B cell (primary cell): ENCODE measurements at regions not wholly inside any gene's neighbourhood (a gene's known extent, or its start where the extent isn't known, plus 50 kb on each side); places are given as distances from the start of the nearest gene placed in this dataset.

Experiments
- ATAC-seq: fragments of 200-7000 bp; cut with Tn5 transposase; one replicate; pipeline ENCODE4 v1.10.0; 2021; ENCODE audit warnings: low read depth, mild to moderate bottlenecking, moderate number of reproducible peaks, moderate library complexity
- CTCF ChIA-PET: fragments of 350-600 bp; sonication (Branson Sonifier 250); formaldehyde crosslinking; loops from one replicate; lab custom pipeline; 2021; ENCODE audit warnings: antibody characterized with exemption, inconsistent platforms; lab: Charles Lee
- POLR2A ChIA-PET: fragments of 350-600 bp; sonication (Branson Sonifier 250); formaldehyde crosslinking; loops from one replicate; lab custom pipeline; 2021; ENCODE audit warnings: antibody characterized with exemption; lab: Charles Lee
- DNase-seq: peaks from one replicate; pipeline ENCODE4 v3.0.0; 2013
- H2AFZ ChIP-seq: 2 replicates; pipeline ENCODE4 v1.6.1; 2012; ENCODE audit warnings: mild to moderate bottlenecking, low read depth, low read length; ENCODE audit not compliant: insufficient read depth, poor library complexity, severe bottlenecking
- H3K27ac ChIP-seq, 2 donors: 1 replicate in 1 of 2; 2 replicates in 1 of 2; pipeline ENCODE4 v1.5.1; 2012 to 2013; ENCODE audit warnings: low read length in 2 of 2, mild to moderate bottlenecking in 2 of 2, moderate library complexity in 1 of 2
- H3K27me3 ChIP-seq, 4 experiments: fragments of 200-600 bp in 1 of 4; sonication (generic) in 1 of 4; replicated peaks in 1 of 4; 1 replicate in 2 of 4; 2 replicates in 2 of 4; pipeline versions ENCODE4 v1.6.1 to v1.7.0; 2013 to 2016; ENCODE audit warnings: low read length in 3 of 4, mild to moderate bottlenecking in 2 of 4, mixed read lengths in 1 of 4, moderate library complexity in 1 of 4; ENCODE audit not compliant: insufficient read depth in 4 of 4, control insufficient read depth in 3 of 4; ENCODE audit errors: control extremely low read depth in 1 of 4
- H3K36me3 ChIP-seq, 2 experiments: replicated peaks in 1 of 2; 1 replicate in 1 of 2; 2 replicates in 1 of 2; pipeline versions ENCODE4 v1.6.1 to v1.7.1; 2013; ENCODE audit warnings: low read length in 1 of 2; ENCODE audit not compliant: insufficient read depth in 2 of 2, control insufficient read depth in 1 of 2; ENCODE audit errors: control extremely low read depth in 1 of 2, extremely low read depth in 1 of 2
- H3K4me1 ChIP-seq, 2 donors: fragments of 200-600 bp in 1 of 2; sonication (generic) in 1 of 2; 1 replicate in 1 of 2; 2 replicates in 1 of 2; pipeline versions ENCODE4 v1.5.1 to v1.6.1; 2013 to 2017; ENCODE audit warnings: low read length in 2 of 2; ENCODE audit not compliant: control insufficient read depth in 2 of 2, insufficient read depth in 2 of 2
- H3K4me2 ChIP-seq: replicated peaks from 2 replicates; pipeline ENCODE3; 2012; ENCODE audit warnings: mild to moderate bottlenecking, low read depth, low read length; ENCODE audit not compliant: poor library complexity, severe bottlenecking
- H3K4me3 ChIP-seq, 5 experiments: fragments of 200-600 bp in 1 of 5; sonication (generic) in 1 of 5; 1 replicate in 3 of 5; 2 replicates in 2 of 5; pipeline versions ENCODE4 v1.5.1 to v1.7.0; 2011 to 2016; ENCODE audit warnings: low read length in 4 of 5, mild to moderate bottlenecking in 4 of 5, low read depth in 2 of 5, control low read depth in 1 of 5, moderate library complexity in 1 of 5; ENCODE audit not compliant: insufficient read depth in 1 of 5; ENCODE audit errors: control extremely low read depth in 1 of 5, extremely low read depth in 1 of 5
- H3K79me2 ChIP-seq: fragments of 200-600 bp; sonication (generic); one replicate; pipeline ENCODE4 v1.6.0; 2016; ENCODE audit warnings: low read length; ENCODE audit not compliant: control insufficient read depth, insufficient read depth
- H3K9ac ChIP-seq: fragments of 200-600 bp; sonication (generic); 2 replicates; pipeline ENCODE4 v1.6.1; 2017; ENCODE audit warnings: mild to moderate bottlenecking, low read length, moderate library complexity
- H3K9me3 ChIP-seq, 3 donors: one replicate each; pipeline versions ENCODE4 v1.6.1 to v1.7.1; 2013; ENCODE audit warnings: low read length in 2 of 3; ENCODE audit not compliant: control insufficient read depth in 2 of 3, insufficient read depth in 1 of 3; ENCODE audit errors: control extremely low read depth in 1 of 3
- H4K20me1 ChIP-seq: 2 replicates; pipeline ENCODE4 v1.6.0; 2012; ENCODE audit warnings: mild to moderate bottlenecking, low read length; ENCODE audit not compliant: insufficient read depth, control insufficient read depth, poor library complexity, severe bottlenecking
- H3K27ac Mint-ChIP-seq: one replicate; pipeline ENCODE4 v1.8.0; 2021; ENCODE audit warnings: mixed read lengths
- H3K27me3 Mint-ChIP-seq: one replicate; pipeline ENCODE4 v1.8.0; 2021; ENCODE audit warnings: mixed read lengths
- H3K4me1 Mint-ChIP-seq: one replicate; pipeline ENCODE4 v1.8.0; 2021; ENCODE audit warnings: mixed read lengths
- H3K4me3 Mint-ChIP-seq: one replicate; pipeline ENCODE4 v1.8.0; 2021; ENCODE audit warnings: mixed read lengths
- H3K9me3 Mint-ChIP-seq: one replicate; pipeline ENCODE4 v1.8.0; 2022; ENCODE audit warnings: mixed read lengths; ENCODE audit not compliant: insufficient read depth
- EZH2 ChIP-seq: IDR thresholded peaks from 2 replicates; pipeline ENCODE4 v1.6.1; 2012; ENCODE audit warnings: borderline replicate concordance, low read depth, mild to moderate bottlenecking, moderate library complexity, low read length; ENCODE audit not compliant: insufficient read depth, poor library complexity, severe bottlenecking
- WGBS: methylation state at CpG from one replicate; pipeline ENCODE4 v1.1.5; 2013; ENCODE audit warnings: missing lambda C conversion rate; ENCODE audit not compliant: insufficient coverage; 5-methylcytosine and 5-hydroxymethylcytosine counted together
- intact Hi-C: fragments of 100-400 bp; cut with micrococcal nuclease; formaldehyde crosslinking; loops from one replicate; pipeline ENCODE4 v1.10.0; 2022
- TF ChIP-seq, protein P1 (sequence below): fragments of 200-600 bp; IDR thresholded peaks from one replicate; pipeline ENCODE4 v1.8.0; 2022; ENCODE audit warnings: antibody characterized with exemption, mild to moderate bottlenecking

DNA sequence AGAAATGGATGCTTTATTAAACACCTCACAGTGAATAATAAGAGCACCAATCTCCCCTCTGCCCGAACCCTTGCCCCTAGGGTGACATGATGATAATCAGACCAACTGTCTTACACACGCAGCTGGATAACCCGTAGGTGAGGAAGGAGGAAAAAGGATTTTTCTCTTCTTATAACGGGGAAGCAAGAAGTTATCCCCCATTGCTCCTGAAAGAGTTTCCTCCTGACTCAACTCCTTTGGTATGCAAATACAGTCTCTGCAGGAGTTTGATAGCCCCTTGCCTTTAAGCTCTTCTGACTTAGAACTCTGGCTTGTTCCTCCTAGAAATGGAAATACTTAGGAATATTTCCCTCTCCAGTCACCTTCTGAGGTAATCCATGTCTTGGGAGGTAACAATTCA is 455.8 kb downstream of the TMEM135 start:
- Mint-ChIP-seq H3K27ac (no peak overlapping the region), H3K4me3 (no peak overlapping the region), H3K9me3 (peaks cover 2% of the 10 kb centered on the region), H3K27me3 (no peaks in the 10 kb centered on the region), H3K4me1 (no peaks in the 10 kb centered on the region)
- Histone ChIP-seq H3K9me3 (no peaks in the 10 kb centered on the region), H3K4me3 (no peak overlapping the region), H3K4me2 (no peak overlapping the region), H2AFZ (no peak overlapping the region), H3K36me3 (no peaks in the 10 kb centered on the region), H4K20me1 (no peaks in the 10 kb centered on the region), H3K9ac (no peak overlapping the region), H3K27ac (no peak overlapping the region), H3K4me1 (no peaks in the 10 kb centered on the region), H3K27me3 (no peaks in the 10 kb centered on the region), H3K79me2 (no peaks in the 10 kb centered on the region)
- CTCF ChIA-PET: no interaction called here
- intact Hi-C loops: no loop called here
- DNase-seq (no peak), ATAC-seq (no peak)
- TF ChIP-seq EZH2: no peak
- TF ChIP-seq, protein P1, sequence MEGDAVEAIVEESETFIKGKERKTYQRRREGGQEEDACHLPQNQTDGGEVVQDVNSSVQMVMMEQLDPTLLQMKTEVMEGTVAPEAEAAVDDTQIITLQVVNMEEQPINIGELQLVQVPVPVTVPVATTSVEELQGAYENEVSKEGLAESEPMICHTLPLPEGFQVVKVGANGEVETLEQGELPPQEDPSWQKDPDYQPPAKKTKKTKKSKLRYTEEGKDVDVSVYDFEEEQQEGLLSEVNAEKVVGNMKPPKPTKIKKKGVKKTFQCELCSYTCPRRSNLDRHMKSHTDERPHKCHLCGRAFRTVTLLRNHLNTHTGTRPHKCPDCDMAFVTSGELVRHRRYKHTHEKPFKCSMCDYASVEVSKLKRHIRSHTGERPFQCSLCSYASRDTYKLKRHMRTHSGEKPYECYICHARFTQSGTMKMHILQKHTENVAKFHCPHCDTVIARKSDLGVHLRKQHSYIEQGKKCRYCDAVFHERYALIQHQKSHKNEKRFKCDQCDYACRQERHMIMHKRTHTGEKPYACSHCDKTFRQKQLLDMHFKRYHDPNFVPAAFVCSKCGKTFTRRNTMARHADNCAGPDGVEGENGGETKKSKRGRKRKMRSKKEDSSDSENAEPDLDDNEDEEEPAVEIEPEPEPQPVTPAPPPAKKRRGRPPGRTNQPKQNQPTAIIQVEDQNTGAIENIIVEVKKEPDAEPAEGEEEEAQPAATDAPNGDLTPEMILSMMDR: no peak
- no CpG with 5 or more reads among the region's 4 CpGs for WGBS
- POLR2A ChIA-PET: no interaction called here

DNA sequence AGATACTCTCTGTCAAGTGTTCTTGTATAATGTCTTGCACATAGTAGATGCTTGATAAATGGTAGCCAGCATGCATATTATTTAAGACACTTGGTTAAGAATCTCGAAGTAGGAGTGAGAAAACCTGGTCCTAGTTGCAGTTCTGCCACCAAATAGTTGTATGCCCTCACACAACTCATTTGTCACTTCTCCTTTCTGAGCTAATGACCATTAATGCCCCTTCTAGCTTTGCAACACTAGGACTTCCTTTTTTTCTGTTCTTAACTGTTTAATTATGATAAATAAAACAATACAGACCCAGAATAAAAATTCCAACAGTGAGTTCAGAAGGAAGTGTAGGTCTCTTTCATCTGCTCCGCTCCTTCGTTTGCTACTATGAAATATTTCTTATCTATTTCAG is 453.6 kb downstream of the TMEM135 start:
- no peaks in the 10 kb centered on the region for H4K20me1 ChIP-seq
- H3K4me3 Mint-ChIP-seq: no peak overlapping the region
- H3K4me2 ChIP-seq: no peak overlapping the region
- no peak overlapping the region for H3K27ac Mint-ChIP-seq
- no peak overlapping the region for H3K9ac ChIP-seq
- ChIA-PET CTCF (no interaction called here), POLR2A (no interaction called here)
- H3K4me3 ChIP-seq: no peak overlapping the region
- H3K9me3 Mint-ChIP-seq: peaks cover 2% of the 10 kb centered on the region
- no peaks in the 10 kb centered on the region for H3K27me3 Mint-ChIP-seq
- H3K4me1 ChIP-seq: no peaks in the 10 kb centered on the region
- peaks cover 0 to 2% (median 0%) of the 10 kb centered on the region in 3 donors for H3K9me3 ChIP-seq
- H2AFZ ChIP-seq: no peak overlapping the region
- no peak for DNase-seq
- intact Hi-C loops: no loop called here
- H3K36me3 ChIP-seq: no peaks in the 10 kb centered on the region
- no peaks in the 10 kb centered on the region for H3K4me1 Mint-ChIP-seq
- no peaks in the 10 kb centered on the region for H3K79me2 ChIP-seq
- no peak for ATAC-seq
- no CpG with 5 or more reads among the region's 3 CpGs for WGBS
- TF ChIP-seq EZH2: no peak
- TF ChIP-seq, protein P1: no peak
- H3K27me3 ChIP-seq: no peaks in the 10 kb centered on the region
- H3K27ac ChIP-seq: no peak overlapping the region
